HG03066 (cell line): ENCODE measurements at regions not wholly inside any gene's neighbourhood (a gene's known extent, or its start where the extent isn't known, plus 50 kb on each side); places are given as distances from the start of the nearest gene placed in this dataset.

Source experiments
- ATAC-seq: cut with Tn5 transposase; IDR thresholded peaks from one replicate; pipeline ENCODE4 v1.9.1; 2021; ENCODE audit warnings: low read depth; ENCODE audit not compliant: unreplicated experiment

DNA sequence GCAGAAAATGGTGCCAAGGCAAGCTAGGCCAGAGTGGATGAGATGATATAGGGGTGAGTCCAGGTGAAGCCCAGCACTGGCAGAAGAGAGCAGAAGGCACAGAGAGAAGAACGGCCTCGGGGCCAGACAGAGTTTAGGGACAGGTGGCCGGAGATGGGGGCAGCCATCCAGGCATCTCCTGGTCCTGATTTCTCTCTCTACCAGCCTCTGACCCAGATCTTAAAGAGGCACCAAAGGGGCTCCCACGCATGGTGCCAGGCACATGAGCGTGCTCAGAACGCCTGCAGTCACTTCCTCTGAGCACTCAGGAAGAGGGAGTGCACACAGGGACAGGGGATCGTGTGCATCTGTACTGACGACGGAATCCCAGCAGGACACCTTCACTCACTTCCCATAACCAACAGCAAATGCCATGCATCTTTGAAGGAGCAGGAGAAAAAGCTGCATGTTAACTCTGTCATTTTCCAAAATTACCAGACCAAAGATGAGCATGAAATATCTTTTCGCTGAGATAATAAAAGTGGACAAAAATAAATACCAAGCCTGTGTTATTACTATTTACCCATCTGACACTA is 427.8 kb upstream of the MYT1L start:
- ATAC-seq: no peak

DNA sequence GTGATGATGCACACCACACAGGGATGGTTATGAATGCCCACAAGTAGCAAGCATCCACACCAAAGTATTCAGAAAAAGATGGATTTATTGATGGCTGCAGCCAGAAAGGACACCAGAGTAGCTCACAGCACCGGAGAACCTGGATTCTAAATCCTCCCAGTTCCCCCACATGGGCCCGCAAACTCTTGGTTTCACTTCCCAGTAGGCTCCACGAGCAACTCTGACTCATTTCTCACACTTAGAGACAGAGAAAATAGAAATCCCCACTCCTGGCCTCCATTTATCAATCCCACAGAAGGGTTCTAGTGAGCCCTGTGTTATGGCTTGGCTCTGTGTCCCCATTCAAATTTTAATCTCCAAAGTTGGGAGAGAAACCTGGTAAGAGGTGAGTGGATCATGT is 426.7 kb upstream of the MYT1L start:
- ATAC-seq: no peak

DNA sequence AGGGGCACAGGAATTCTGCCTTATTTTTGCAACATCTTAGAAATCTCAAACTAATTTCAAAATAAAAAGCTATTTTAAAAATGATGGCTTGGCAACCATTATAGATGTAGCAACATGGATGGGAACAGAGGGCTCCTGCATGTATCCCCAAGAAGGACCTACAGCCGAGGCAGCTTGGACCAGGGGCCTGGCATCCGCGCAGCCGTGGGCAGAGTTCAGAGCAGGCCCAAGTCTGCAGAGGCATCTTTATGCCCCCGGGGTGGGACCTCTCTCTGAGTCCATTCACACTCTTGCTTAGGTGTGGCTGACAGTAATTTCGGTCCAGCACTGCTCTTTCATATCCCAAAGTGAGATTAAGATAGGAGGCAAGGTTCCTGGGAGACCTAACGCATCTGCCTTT is 425.8 kb upstream of the MYT1L start:
- no peak for ATAC-seq

DNA sequence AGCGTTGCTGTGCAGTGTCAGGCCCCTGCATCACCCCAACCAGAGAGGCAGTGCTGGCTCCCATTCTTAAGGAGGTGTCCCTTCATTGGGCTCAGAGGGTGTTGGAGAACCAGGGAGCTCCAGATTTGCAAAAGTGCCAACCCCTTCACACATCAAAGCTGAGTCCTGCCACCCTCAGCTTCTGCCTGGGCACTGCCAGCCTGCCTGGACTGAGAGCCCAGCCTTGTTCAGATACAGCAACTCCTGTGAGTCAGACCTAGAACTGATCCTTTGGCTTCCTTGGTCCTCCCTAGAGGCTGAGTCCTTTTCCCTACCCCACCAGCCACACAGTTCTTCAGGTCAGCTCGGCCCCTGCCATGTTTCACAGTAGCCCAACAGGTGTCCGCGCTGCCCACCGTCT is 424.9 kb upstream of the MYT1L start:
- no peak for ATAC-seq

DNA sequence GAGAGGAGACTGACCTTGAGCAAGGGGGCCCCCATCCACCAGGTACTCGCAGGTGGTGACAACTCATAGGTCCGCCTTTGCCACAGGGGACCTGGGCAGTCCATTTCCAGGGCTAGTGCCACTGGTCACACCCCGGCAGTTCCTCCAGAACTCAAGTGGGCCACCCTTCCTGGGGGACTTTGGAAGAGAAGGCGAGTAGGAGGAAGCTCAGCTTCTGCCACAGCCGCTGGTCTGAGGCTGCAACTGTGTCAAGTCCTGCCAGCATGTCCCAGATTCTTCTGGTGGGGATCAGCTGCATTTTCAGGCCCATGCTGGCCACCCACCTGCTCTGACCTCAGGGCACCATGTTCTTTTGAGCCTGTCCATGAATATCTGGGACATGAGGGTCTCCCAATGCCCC is 423.9 kb upstream of the MYT1L start:
- ATAC-seq: no peak

DNA sequence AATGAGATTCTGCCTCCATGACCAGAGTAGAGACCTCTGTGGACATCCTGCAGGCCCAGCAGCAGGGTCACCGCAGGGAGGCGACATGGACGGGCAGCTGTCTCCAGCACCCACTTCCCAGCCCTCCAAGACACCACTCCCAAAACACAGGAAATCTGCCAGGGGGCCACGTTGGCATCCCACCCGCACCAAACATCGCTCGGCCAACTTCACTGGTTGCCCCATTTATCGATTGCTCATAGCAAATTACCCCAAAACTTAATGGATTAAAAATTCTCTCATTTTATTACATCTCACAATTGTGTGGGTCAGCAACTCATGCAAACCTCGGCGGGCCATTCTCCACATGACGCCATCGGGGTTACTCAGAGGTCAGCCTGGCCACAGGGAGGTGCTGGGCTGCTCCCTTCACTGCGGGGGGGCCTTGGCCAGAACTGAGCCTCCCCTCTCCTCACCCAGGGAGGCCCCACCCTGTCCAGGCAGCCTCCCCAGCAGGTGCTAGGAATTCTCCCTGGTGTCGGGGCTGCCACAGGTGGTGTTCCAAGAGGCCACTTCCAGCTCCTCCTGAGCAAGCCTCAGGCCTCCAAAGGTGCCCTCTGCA is 420.7 kb upstream of the MYT1L start:
- no peak for ATAC-seq

- ATAC-seq: no peak
Measured at GRCh38 chr2:2750867-2751714, 420.0 kb upstream of the MYT1L start.

- no peak for ATAC-seq
Measured at GRCh38 chr2:2749206-2749598, 418.1 kb upstream of the MYT1L start.

GRCh38 chr2:2748399-2749205 is 417.5 kb upstream of the MYT1L start:
- ATAC-seq: no peak

DNA sequence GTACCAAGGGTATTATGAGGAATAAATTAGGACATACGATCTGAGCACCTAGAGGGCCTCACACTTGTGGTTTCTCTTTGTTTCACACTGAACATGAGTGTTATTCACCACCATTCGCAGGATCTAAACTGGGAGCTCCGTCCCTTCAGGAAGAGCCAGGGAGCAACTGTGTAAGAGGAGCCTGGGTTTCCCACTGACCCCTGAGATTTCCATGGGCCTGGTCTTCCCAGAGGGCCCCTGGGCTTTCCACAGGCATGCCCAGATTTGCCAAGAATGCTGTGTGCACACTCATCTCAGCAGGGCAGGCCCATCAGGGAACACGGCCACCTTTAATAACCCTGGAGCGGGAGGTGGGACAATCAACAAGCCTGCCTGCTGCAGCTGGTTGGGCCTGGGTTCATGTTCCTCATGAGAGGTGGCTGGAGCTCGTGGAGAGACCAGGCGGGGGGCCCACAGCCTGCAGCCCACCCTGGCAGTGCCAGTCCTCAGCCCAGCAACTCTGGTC is 416.8 kb upstream of the MYT1L start:
- ATAC-seq: no peak

DNA sequence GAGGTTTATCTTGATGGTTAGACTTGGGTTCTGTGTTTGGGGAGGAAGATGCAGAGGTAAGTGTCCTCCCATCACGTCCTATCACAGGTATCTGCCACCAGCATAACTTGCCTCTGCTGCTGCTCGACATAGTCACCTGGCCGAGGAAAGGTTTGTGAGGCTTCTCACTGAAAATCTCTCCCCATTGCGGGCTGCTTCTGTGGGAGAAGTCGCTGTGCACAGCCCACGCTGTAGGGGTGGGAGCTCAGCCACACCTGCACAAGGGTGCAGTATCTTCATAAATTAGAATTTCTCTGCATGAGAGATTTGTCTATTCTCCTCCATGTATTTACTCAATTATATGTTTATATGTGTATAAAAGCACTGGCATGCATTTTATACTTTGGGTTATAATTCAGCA is 415.7 kb upstream of the MYT1L start:
- ATAC-seq: no peak

DNA sequence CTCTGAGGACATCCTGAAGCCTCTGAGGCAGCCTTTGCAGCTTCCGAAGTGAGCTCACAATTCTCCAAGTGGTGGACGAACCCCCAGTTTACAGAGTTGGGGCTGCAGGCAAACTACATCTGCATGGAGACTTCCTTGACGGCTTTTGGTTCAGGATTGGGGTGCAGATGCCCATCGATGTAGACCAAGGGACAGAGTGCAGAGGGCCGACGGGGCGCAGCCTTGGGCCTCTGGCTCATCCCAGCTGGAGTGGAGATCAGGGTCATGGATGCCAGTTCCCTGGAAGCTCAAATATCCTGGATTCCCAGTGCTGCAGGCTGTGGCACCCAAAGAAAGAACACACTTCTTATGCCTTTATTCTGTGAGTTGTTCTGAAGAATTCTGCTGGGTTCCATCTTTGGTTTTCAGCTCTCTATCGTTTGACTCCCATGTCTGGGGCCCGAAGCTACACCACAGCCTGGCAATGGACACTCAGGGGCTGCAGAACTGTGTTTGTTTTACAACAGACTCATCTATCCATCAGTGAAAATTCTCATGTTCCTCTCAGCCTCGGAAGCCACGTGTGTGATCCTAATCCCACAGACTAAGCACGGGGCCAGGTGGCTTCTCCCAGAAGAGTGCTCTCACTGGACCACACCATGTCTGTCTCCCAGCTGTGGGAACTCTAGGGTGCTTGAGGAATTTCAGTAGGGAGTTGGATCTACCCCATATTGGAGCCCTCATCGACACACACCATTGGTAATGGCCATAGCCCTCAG is 414.1 kb upstream of the MYT1L start:
- no peak for ATAC-seq

- ATAC-seq: no peak
Measured at GRCh38 chr2:2744107-2744506, 413.0 kb upstream of the MYT1L start.

DNA sequence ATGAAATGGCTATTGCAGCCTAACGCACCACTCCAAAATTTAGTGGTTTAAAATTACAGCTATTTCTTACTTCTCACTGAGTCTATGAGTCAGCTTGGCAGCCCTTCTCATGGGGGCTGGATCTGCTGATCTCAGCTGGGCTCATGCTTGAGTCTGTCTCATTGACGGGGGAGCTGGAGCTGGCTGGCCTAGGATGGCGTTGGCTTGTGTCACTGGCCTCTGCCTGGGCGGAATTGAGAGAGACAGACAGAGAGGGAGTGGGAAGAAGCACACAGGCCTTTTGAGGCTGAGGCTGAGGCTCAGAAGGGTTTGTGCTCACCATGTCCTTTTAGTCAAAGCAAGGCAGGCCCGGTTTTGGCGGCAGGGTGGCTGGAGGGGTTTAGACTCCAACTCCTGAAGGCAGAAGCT is 412.1 kb upstream of the MYT1L start:
- no peak for ATAC-seq

- ATAC-seq: no peak
Measured at GRCh38 chr2:2742726-2743125, 411.7 kb upstream of the MYT1L start.

DNA sequence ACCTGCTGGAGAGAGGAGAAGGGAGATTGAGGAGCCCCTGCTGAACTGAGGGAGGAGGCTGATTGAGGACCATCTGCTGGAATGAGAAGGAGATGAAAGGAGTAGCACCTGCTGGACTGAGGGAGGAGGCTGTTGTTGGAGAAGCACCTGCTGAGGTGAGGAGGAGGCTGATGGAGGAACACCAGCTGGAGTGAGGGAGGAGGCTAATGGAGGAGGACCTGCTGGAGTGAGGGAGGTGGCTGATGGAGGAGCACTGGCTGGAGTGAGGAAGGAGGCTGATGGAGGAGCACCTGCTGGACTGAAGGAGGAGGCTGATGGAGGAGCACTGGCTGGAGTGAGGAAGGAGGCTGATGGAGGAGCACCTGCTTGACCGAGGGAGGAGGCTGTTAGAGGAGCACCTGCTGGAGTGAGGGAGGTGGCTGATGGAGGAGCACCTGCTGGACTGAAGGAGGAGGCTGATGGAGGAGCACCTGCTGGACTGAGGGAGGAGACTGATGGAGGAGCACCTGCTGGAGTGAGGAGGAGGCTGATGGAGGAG is 409.2 kb upstream of the MYT1L start:
- ATAC-seq: no peak

- no peak for ATAC-seq
Measured at GRCh38 chr2:2739231-2739795, 408.2 kb upstream of the MYT1L start.

GRCh38 chr2:2738684-2739083 is 407.6 kb upstream of the MYT1L start:
- ATAC-seq: no peak

DNA sequence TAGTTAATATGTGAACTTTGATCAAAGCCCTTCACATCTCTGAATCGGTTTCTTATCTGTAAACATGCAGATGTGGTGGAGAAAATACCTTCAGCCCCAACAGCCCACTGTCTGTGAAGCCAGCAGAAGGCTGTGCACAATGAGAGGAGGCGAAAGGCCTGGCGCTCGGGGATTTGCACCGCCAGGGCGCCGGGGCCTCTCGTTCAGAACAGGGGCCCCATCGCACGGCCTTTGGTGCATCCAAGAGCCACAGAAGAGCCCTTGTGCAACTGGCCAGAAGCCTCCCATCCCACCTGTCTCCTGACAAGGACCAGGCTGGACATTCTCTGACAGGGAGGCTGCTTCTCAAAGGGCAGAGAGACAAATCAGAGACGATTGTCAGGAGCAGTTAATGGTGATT is 407.2 kb upstream of the MYT1L start:
- ATAC-seq: no peak

DNA sequence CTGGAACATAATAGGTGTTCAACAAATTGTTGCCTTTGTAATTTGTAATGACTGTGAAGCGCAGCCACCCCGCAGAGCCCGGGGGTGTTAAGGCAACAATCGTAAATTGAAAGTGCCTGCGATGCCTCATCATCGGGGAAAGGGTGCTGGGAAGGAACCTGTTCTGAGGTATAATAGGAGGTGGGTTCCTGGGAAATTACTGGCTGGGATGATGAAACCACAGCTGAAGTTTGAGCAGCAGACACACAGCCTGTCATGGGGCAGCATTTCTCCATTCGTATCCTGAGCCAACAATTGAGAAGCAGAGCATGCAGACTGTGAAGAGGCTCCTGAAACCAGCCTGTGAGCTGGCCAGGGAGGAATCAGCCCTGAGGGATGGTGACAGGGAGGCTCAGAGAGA is 404.0 kb upstream of the MYT1L start:
- no peak for ATAC-seq
